K562 (cell line): ENCODE measurements at regions not wholly inside any gene's neighbourhood (a gene's known extent, or its start where the extent isn't known, plus 50 kb on each side); places are given as distances from the start of the nearest gene placed in this dataset.
A peak's percentile ranks its signal among the peaks of the same experiment; 100 is the strongest.

Experiments
- CCAR2 ChIP-seq: fragments of 200-400 bp; formaldehyde crosslinking; IDR thresholded peaks from 2 replicates; pipeline ENCODE4 v1.6.1; 2017; ENCODE audit warnings: mild to moderate bottlenecking, low read depth, low read length
- DACH1 ChIP-seq: fragments of 450-650 bp; IDR thresholded peaks from 2 replicates; pipeline ENCODE4 v1.6.1; 2018; ENCODE audit not compliant: partially characterized antibody
- DMBX1 ChIP-seq: fragments of 250-450 bp; sonication (Bioruptor Pico); IDR thresholded peaks from 2 replicates; pipeline ENCODE4 v1.8.0; 2022; ENCODE audit warnings: inconsistent platforms, mild to moderate bottlenecking, moderate library complexity, borderline replicate concordance
- FOXK2 ChIP-seq, 2 experiments: fragments of 450-650 bp; IDR thresholded peaks in 1 of 2; conservative IDR thresholded peaks in 1 of 2; 2 replicates each; pipeline ENCODE4 v1.6.1; 2016; ENCODE audit warnings: low read depth in 2 of 2, mild to moderate bottlenecking in 1 of 2
- GTF2A2 ChIP-seq: IDR thresholded peaks from 2 replicates; pipeline ENCODE4 v1.6.1; 2016; ENCODE audit warnings: mild to moderate bottlenecking, missing genetic modification characterization, missing compliant biosample characterization
- HNRNPLL ChIP-seq: fragments of 200-400 bp; formaldehyde crosslinking; IDR thresholded peaks from 2 replicates; pipeline ENCODE4 v1.6.1; 2017; ENCODE audit warnings: low read length, low read depth, mild to moderate bottlenecking; ENCODE audit not compliant: poor library complexity, severe bottlenecking
- KDM4B ChIP-seq, 2 experiments: fragments of 450-650 bp in 1 of 2; sonication (generic) in 1 of 2; IDR thresholded peaks; 2 replicates each; pipeline ENCODE4 v1.6.1; 2016 to 2017; ENCODE audit warnings: borderline replicate concordance in 2 of 2, antibody characterized with exemption in 1 of 2, low read depth in 1 of 2, mild to moderate bottlenecking in 1 of 2
- KLF1 ChIP-seq: fragments of 450-650 bp; IDR thresholded peaks from 2 replicates; pipeline ENCODE4 v1.6.1; 2016; ENCODE audit warnings: missing genetic modification characterization, missing compliant biosample characterization
- MAZ ChIP-seq, 2 experiments: fragments of 450-650 bp in 1 of 2; sonication (generic) in 1 of 2; formaldehyde crosslinking; IDR thresholded peaks in 1 of 2; conservative IDR thresholded peaks in 1 of 2; 2 replicates each; pipeline versions ENCODE4 v1.4.0 to v1.5.0; 2020; ENCODE audit warnings: mild to moderate bottlenecking in 1 of 2, missing genetic modification reagents in 1 of 2
- PTRF ChIP-seq: fragments of 450-650 bp; IDR thresholded peaks from 2 replicates; pipeline ENCODE4 v1.6.1; 2016; ENCODE audit warnings: mild to moderate bottlenecking, missing genetic modification characterization, missing compliant biosample characterization
- RHOXF2B ChIP-seq: fragments of 250-450 bp; sonication (Bioruptor Pico); conservative IDR thresholded peaks from 2 replicates; pipeline ENCODE4 v1.5.1; 2021
- RUNX1 ChIP-seq: sonication (generic); IDR thresholded peaks from 2 replicates; pipeline ENCODE4 v1.6.1; 2016; ENCODE audit warnings: antibody characterized with exemption, low read depth
- SETDB1 ChIP-seq: IDR thresholded peaks from one replicate; pipeline ENCODE4 v1.6.1; 2012; ENCODE audit warnings: low read length, control low read depth, inconsistent platforms
- SRSF1 ChIP-seq: fragments of 200-400 bp; formaldehyde crosslinking; IDR thresholded peaks from 2 replicates; pipeline ENCODE4 v1.6.1; 2017; ENCODE audit warnings: mild to moderate bottlenecking, low read depth, low read length, moderate library complexity
- TCF15 ChIP-seq: fragments of 250-450 bp; sonication (Bioruptor Pico); IDR thresholded peaks from 2 replicates; pipeline ENCODE4 v1.8.0; 2022; ENCODE audit warnings: moderate library complexity, mild to moderate bottlenecking, inconsistent platforms
- TEAD2 ChIP-seq: fragments of 450-650 bp; IDR thresholded peaks from 2 replicates; pipeline ENCODE4 v1.6.1; 2016; ENCODE audit warnings: missing genetic modification characterization, control low read depth, missing compliant biosample characterization
- THAP7 ChIP-seq: fragments of 250-450 bp; sonication (Bioruptor Pico); IDR thresholded peaks from 2 replicates; pipeline ENCODE4 v1.5.0; 2021
- ZC3H8 ChIP-seq: fragments of 450-650 bp; IDR thresholded peaks from 2 replicates; pipeline ENCODE4 v1.6.1; 2017
- ZFP1 ChIP-seq: fragments of 450-650 bp; formaldehyde crosslinking; IDR thresholded peaks from 2 replicates; pipeline ENCODE4 v1.4.0; 2020; ENCODE audit warnings: mild to moderate bottlenecking, mixed read lengths
- ZNF263 ChIP-seq: sonication (generic); formaldehyde crosslinking; IDR thresholded peaks from 2 replicates; pipeline ENCODE4 v1.8.0; 2022; ENCODE audit warnings: mild to moderate bottlenecking, missing genetic modification reagents, borderline replicate concordance
- ZNF507 ChIP-seq: conservative IDR thresholded peaks from 2 replicates; pipeline ENCODE4 v1.6.1; 2017; ENCODE audit warnings: missing genetic modification characterization, missing compliant biosample characterization
- ZNF592 ChIP-seq: fragments of 450-650 bp; IDR thresholded peaks from 2 replicates; pipeline ENCODE4 v1.6.1; 2017; ENCODE audit warnings: antibody characterized with exemption, mild to moderate bottlenecking
- TF ChIP-seq, protein P1 (sequence below): fragments of 450-650 bp; formaldehyde crosslinking; IDR thresholded peaks from 2 replicates; pipeline ENCODE4 v1.4.0; 2020; ENCODE audit warnings: mild to moderate bottlenecking, mixed read lengths

DNA sequence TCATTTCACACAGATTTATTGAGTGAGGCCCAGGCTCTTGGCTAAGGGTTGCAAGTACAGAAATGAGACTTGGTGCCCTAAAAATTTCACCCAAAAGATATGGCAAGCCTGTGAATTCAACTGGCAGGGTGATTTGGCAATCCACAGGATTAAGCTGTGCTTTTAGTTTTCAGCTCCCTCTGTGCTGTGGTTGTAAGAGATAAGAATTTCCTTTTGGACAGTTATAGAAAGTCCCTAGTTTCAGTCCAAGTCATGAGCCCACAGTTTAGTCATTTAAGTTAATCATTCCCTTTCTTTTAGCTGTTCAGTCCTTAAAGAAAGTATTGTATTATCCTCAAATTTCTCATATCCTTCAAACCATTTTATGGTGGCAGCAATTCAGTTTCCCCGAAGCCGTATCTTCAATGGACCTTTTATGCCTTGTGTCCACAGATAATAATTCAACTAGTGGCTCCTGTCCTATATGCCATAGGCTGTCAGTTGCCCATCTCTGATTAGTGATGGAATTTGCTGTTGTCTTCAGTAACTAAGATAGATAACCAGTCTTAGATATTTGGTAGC is 73.4 kb upstream of the NAMPT start (continued):
- TF ChIP-seq, protein P1, sequence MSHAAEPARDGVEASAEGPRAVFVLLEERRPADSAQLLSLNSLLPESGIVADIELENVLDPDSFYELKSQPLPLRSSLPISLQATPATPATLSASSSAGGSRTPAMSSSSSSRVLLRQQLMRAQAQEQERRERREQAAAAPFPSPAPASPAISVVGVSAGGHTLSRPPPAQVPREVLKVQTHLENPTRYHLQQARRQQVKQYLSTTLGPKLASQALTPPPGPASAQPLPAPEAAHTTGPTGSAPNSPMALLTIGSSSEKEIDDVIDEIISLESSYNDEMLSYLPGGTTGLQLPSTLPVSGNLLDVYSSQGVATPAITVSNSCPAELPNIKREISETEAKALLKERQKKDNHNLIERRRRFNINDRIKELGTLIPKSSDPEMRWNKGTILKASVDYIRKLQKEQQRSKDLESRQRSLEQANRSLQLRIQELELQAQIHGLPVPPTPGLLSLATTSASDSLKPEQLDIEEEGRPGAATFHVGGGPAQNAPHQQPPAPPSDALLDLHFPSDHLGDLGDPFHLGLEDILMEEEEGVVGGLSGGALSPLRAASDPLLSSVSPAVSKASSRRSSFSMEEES (CRISPR knock-in tag): no peak
- TF ChIP-seq THAP7 (CRISPR knock-in tag): no peak
- no peak for TF ChIP-seq TCF15 (CRISPR knock-in tag)
- no peak for TF ChIP-seq RUNX1
- no peak for TF ChIP-seq CCAR2
- TF ChIP-seq ZFP1 (CRISPR knock-in tag): no peak
- no peak for TF ChIP-seq SRSF1
- TF ChIP-seq GTF2A2 (tag): no peak
- TF ChIP-seq SETDB1: no peak
- TF ChIP-seq ZNF507 (tag): no peak
- no peak for TF ChIP-seq DACH1
- TF ChIP-seq FOXK2 (conservative IDR thresholded peaks at IDR 0.05 in 1 of 2, IDR thresholded peaks at IDR 0.05 in 1 of 2; ENCODE audit: low read depth in 2 of 2): no peak
- TF ChIP-seq KDM4B (IDR thresholded peaks at IDR 0.05; ENCODE audit: borderline replicate concordance in 2 of 2, low read depth in 1 of 2): no peak
- no peak for TF ChIP-seq KLF1 (tag)
- 0 out of 4 replicates have a peak, but pooled peaks of 1 of the 2 experiments have one; percentile 31 for TF ChIP-seq MAZ (CRISPR knock-in tag; conservative IDR thresholded peaks at IDR 0.05 in 1 of 2, IDR thresholded peaks at IDR 0.05 in 1 of 2)
- no peak for TF ChIP-seq PTRF (tag)
- no peak for TF ChIP-seq ZC3H8
- no peak for TF ChIP-seq HNRNPLL
- TF ChIP-seq ZNF263: no peak
- TF ChIP-seq DMBX1 (CRISPR knock-in tag): no peak
- no peak for TF ChIP-seq RHOXF2B (CRISPR knock-in tag)
- TF ChIP-seq TEAD2 (tag): no peak
- peak; percentile 64 for TF ChIP-seq ZNF592
